ENCODE measurements at regions not wholly inside any gene's neighbourhood (a gene's known extent, or its start where the extent isn't known, plus 50 kb on each side); places are given as distances from the start of the nearest gene placed in this dataset.

DNA sequence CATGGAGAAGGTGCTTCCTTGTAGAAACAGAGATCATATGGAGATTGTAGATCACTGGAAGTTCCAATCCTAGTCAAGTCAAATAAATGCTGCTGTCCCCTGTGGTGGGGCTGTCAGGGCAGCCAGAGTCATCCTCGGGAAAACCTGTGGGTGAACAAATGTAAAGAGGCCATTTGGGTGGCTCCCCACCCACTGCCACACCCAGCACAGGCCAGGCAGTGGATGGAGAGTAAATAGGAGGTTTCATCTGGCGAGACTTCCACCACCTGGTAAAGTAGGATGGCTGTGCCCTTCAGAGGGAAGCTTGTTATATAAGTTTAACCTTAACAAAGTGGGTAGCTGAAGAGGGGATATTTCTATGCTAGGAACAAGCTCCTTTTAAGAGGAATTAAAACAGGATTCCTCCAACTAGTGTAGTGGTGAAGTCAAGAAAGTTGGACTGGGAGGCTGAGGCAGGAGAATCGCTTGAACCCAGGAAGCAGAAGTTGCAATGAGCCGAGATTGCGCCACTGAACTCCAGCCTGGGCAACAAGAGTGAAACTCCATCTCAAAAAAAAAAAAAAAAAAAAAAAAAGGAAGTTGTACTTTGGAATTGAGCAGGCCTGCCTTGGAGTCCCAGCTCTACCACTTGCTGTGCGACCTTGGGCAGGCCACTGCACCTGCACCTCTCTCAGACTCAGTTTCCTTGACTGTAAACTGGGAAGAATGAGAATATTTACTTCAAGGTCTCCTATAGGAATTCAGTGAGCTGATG is 273.7 kb downstream of the PTTG2 start:
- no peak for TF ChIP-seq POLR2A (IDR thresholded peaks at IDR 0.05)
- TF ChIP-seq, protein P1, sequence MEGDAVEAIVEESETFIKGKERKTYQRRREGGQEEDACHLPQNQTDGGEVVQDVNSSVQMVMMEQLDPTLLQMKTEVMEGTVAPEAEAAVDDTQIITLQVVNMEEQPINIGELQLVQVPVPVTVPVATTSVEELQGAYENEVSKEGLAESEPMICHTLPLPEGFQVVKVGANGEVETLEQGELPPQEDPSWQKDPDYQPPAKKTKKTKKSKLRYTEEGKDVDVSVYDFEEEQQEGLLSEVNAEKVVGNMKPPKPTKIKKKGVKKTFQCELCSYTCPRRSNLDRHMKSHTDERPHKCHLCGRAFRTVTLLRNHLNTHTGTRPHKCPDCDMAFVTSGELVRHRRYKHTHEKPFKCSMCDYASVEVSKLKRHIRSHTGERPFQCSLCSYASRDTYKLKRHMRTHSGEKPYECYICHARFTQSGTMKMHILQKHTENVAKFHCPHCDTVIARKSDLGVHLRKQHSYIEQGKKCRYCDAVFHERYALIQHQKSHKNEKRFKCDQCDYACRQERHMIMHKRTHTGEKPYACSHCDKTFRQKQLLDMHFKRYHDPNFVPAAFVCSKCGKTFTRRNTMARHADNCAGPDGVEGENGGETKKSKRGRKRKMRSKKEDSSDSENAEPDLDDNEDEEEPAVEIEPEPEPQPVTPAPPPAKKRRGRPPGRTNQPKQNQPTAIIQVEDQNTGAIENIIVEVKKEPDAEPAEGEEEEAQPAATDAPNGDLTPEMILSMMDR (IDR thresholded peaks at IDR 0.05), result no peak
- TF ChIP-seq POLR2AphosphoS5 (IDR thresholded peaks at IDR 0.05), result no peak

All from breast epithelium (tissue), 3 donors.